Neural cell (in vitro differentiated cells): ENCODE measurements at regions not wholly inside any gene's neighbourhood (a gene's known extent, or its start where the extent isn't known, plus 50 kb on each side); places are given as distances from the start of the nearest gene placed in this dataset.

Source experiments
- H2AFZ ChIP-seq: fragments of 200-600, 300-800 bp; sonication (generic), shearing (Covaris generic); 2 replicates; pipeline ENCODE4 v1.6.0; 2014; ENCODE audit warnings: low read depth, mild to moderate bottlenecking, antibody characterized with exemption, low read length, moderate library complexity
- H3F3A ChIP-seq: fragments of 200-600 bp; shearing (Covaris generic); 2 replicates; pipeline ENCODE4 v1.6.1; 2016; ENCODE audit warnings: mild to moderate bottlenecking, moderate library complexity, mixed read lengths, antibody characterized with exemption, low read length; ENCODE audit not compliant: insufficient read depth, poor library complexity, severe bottlenecking
- H3K27ac ChIP-seq: fragments of 200-600, 300-800 bp; sonication (generic), shearing (Covaris generic); 2 replicates; pipeline ENCODE4 v1.5.1; 2014; ENCODE audit warnings: mild to moderate bottlenecking, low read length, moderate library complexity
- H3K27me3 ChIP-seq: fragments of 300-800, 200-600 bp; sonication (generic), shearing (Covaris generic); 2 replicates; pipeline ENCODE4 v1.6.0; 2014; ENCODE audit warnings: mild to moderate bottlenecking, low read depth, low read length, moderate library complexity; ENCODE audit not compliant: insufficient read depth
- H3K36me3 ChIP-seq: fragments of 300-800, 200-600 bp; sonication (generic), shearing (Covaris generic); 2 replicates; pipeline ENCODE4 v1.5.1; 2014; ENCODE audit warnings: mild to moderate bottlenecking, antibody characterized with exemption, low read length, moderate library complexity; ENCODE audit not compliant: insufficient read depth
- H3K4me2 ChIP-seq: fragments of 300-800, 200-600 bp; sonication (generic), shearing (Covaris generic); 2 replicates; pipeline ENCODE4 v1.6.0; 2014; ENCODE audit warnings: mild to moderate bottlenecking, low read length
- H3K4me3 ChIP-seq: fragments of 300-800, 200-600 bp; sonication (generic), shearing (Covaris generic); 2 replicates; pipeline ENCODE4 v1.5.1; 2014; ENCODE audit warnings: mild to moderate bottlenecking, low read length, moderate library complexity
- H3K79me2 ChIP-seq: fragments of 200-600 bp; shearing (Covaris generic); replicated peaks from 2 replicates; pipeline ENCODE4 v1.6.0; 2014; ENCODE audit warnings: mild to moderate bottlenecking, low read length, moderate library complexity; ENCODE audit not compliant: insufficient read depth
- H3K9ac ChIP-seq: fragments of 300-800, 200-600 bp; sonication (generic), shearing (Covaris generic); 2 replicates; pipeline ENCODE4 v1.6.1; 2016; ENCODE audit warnings: mild to moderate bottlenecking, low read length, mixed read lengths
- H3K9me2 ChIP-seq: fragments of 200-600 bp; shearing (Covaris generic); 2 replicates; pipeline ENCODE4 v1.6.1; 2016; ENCODE audit warnings: mild to moderate bottlenecking, low read length, mixed read lengths; ENCODE audit not compliant: insufficient read depth
- H3K9me3 ChIP-seq: fragments of 200-600, 300-800 bp; sonication (generic), shearing (Covaris generic); 2 replicates; pipeline ENCODE4 v1.6.1; 2016; ENCODE audit warnings: mild to moderate bottlenecking, mixed run types, low read length, moderate library complexity, mixed read lengths
- H4K20me1 ChIP-seq: fragments of 200-600 bp; shearing (Covaris generic); 2 replicates; pipeline ENCODE4 v1.6.1; 2016; ENCODE audit warnings: mild to moderate bottlenecking, mixed run types; ENCODE audit not compliant: insufficient read depth
- EP300 ChIP-seq: fragments of 450-650 bp; conservative IDR thresholded peaks from 2 replicates; pipeline ENCODE4 v1.6.1; 2014; ENCODE audit warnings: antibody characterized with exemption, mild to moderate bottlenecking, moderate library complexity; ENCODE audit not compliant: poor library complexity, severe bottlenecking
- EZH2 ChIP-seq: fragments of 200-600, 300-800 bp; shearing (Covaris generic), sonication (generic); IDR thresholded peaks from 2 replicates; pipeline ENCODE4 v1.6.1; 2014; ENCODE audit warnings: antibody characterized with exemption, low read length, borderline replicate concordance, mild to moderate bottlenecking; ENCODE audit not compliant: insufficient read depth, poor library complexity, severe bottlenecking
- MXI1 ChIP-seq: fragments of 450-650 bp; conservative IDR thresholded peaks from 2 replicates; pipeline ENCODE4 v1.6.1; 2014; ENCODE audit warnings: antibody characterized with exemption, mild to moderate bottlenecking; ENCODE audit not compliant: poor library complexity, severe bottlenecking
- POLR2AphosphoS5 ChIP-seq: IDR thresholded peaks from 2 replicates; pipeline ENCODE4 v1.6.1; 2012
- RAD21 ChIP-seq: fragments of 450-650 bp; conservative IDR thresholded peaks from 2 replicates; pipeline ENCODE4 v1.6.1; 2014; ENCODE audit warnings: antibody characterized with exemption, mild to moderate bottlenecking, moderate library complexity
- SMC3 ChIP-seq: fragments of 450-650 bp; conservative IDR thresholded peaks from 2 replicates; pipeline ENCODE4 v1.6.1; 2014; ENCODE audit warnings: antibody characterized with exemption, mild to moderate bottlenecking, moderate library complexity; ENCODE audit not compliant: poor library complexity
- TAF1 ChIP-seq: IDR thresholded peaks from 2 replicates; pipeline ENCODE4 v1.6.1; 2012; ENCODE audit warnings: low read depth
- TF ChIP-seq, protein P1 (sequence below): fragments of 450-650 bp; IDR thresholded peaks from 2 replicates; pipeline ENCODE4 v1.5.1; 2014; ENCODE audit warnings: antibody characterized with exemption, mild to moderate bottlenecking, moderate library complexity; ENCODE audit not compliant: poor library complexity, severe bottlenecking
- TF ChIP-seq, protein P2 (sequence below): IDR thresholded peaks from 2 replicates; pipeline ENCODE4 v1.6.1; 2012; ENCODE audit warnings: borderline replicate concordance

DNA sequence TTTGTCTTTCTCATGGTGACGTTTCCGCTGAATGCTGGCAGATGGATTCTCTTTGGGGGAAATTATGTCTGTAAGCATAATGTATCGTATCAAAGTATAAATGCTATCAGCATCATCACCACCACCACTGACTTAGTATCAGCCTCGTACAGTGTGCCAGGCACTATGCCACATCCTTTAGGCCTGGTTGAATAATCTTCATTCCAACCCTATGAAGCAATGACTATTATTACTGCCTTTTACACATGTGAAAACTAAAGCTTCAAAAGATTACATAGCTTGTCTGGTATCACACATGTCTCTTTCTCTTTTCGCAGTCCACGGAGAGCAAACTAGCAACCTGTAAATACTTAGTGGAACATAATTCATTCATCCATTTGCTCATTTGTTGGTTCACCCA lies 166.7 kb upstream of the PRICKLE2 start:
- Histone ChIP-seq H4K20me1 (no peaks in the 10 kb centered on the region), H3K36me3 (no peaks in the 10 kb centered on the region), H2AFZ (no peak overlapping the region), H3K4me3 (no peak overlapping the region), H3F3A (no peaks in the 10 kb centered on the region), H3K4me2 (no peak overlapping the region), H3K9me2 (no peaks in the 10 kb centered on the region), H3K9ac (no peak overlapping the region), H3K27me3 (no peaks in the 10 kb centered on the region), H3K9me3 (no peaks in the 10 kb centered on the region), H3K79me2 (no peaks in the 10 kb centered on the region), H3K27ac (no peak overlapping the region)
- TF ChIP-seq TAF1 (no peak), MXI1 (no peak), EP300 (no peak), POLR2AphosphoS5 (no peak), RAD21 (no peak), EZH2 (no peak), SMC3 (no peak)
- TF ChIP-seq, protein P1, sequence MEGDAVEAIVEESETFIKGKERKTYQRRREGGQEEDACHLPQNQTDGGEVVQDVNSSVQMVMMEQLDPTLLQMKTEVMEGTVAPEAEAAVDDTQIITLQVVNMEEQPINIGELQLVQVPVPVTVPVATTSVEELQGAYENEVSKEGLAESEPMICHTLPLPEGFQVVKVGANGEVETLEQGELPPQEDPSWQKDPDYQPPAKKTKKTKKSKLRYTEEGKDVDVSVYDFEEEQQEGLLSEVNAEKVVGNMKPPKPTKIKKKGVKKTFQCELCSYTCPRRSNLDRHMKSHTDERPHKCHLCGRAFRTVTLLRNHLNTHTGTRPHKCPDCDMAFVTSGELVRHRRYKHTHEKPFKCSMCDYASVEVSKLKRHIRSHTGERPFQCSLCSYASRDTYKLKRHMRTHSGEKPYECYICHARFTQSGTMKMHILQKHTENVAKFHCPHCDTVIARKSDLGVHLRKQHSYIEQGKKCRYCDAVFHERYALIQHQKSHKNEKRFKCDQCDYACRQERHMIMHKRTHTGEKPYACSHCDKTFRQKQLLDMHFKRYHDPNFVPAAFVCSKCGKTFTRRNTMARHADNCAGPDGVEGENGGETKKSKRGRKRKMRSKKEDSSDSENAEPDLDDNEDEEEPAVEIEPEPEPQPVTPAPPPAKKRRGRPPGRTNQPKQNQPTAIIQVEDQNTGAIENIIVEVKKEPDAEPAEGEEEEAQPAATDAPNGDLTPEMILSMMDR: no peak
- TF ChIP-seq, protein P2, sequence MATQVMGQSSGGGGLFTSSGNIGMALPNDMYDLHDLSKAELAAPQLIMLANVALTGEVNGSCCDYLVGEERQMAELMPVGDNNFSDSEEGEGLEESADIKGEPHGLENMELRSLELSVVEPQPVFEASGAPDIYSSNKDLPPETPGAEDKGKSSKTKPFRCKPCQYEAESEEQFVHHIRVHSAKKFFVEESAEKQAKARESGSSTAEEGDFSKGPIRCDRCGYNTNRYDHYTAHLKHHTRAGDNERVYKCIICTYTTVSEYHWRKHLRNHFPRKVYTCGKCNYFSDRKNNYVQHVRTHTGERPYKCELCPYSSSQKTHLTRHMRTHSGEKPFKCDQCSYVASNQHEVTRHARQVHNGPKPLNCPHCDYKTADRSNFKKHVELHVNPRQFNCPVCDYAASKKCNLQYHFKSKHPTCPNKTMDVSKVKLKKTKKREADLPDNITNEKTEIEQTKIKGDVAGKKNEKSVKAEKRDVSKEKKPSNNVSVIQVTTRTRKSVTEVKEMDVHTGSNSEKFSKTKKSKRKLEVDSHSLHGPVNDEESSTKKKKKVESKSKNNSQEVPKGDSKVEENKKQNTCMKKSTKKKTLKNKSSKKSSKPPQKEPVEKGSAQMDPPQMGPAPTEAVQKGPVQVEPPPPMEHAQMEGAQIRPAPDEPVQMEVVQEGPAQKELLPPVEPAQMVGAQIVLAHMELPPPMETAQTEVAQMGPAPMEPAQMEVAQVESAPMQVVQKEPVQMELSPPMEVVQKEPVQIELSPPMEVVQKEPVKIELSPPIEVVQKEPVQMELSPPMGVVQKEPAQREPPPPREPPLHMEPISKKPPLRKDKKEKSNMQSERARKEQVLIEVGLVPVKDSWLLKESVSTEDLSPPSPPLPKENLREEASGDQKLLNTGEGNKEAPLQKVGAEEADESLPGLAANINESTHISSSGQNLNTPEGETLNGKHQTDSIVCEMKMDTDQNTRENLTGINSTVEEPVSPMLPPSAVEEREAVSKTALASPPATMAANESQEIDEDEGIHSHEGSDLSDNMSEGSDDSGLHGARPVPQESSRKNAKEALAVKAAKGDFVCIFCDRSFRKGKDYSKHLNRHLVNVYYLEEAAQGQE: no peak

DNA sequence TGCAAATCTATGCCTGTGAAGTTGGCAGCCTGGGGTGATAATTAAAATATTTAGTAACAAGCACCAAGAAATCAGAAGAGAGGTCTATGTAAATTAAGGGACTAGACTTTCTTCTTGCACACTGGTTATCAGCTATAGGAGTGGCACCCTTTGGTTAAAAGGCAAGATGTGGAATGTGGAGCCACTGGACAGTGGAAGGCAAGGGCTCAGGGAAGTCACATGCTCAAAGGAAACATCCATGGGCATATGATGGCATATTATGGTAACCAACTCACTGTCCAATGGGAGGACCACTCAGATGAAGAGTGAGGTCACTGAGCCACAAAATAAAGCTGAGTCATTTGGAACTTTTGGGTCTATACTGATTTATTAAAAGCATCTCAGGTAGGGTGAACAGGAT lies 165.6 kb upstream of the PRICKLE2 start:
- H3K27ac ChIP-seq: no peak overlapping the region
- no peaks in the 10 kb centered on the region for H3K36me3 ChIP-seq
- no peak overlapping the region for H2AFZ ChIP-seq
- no peaks in the 10 kb centered on the region for H3F3A ChIP-seq
- no peaks in the 10 kb centered on the region for H3K27me3 ChIP-seq
- H3K4me3 ChIP-seq: no peak overlapping the region
- no peak overlapping the region for H3K9ac ChIP-seq
- TF ChIP-seq SMC3 (no peak), EZH2 (no peak), RAD21 (no peak), MXI1 (no peak)
- H3K9me3 ChIP-seq: no peaks in the 10 kb centered on the region
- H3K9me2 ChIP-seq: no peaks in the 10 kb centered on the region
- no peaks in the 10 kb centered on the region for H4K20me1 ChIP-seq
- no peaks in the 10 kb centered on the region for H3K79me2 ChIP-seq
- H3K4me2 ChIP-seq: no peak overlapping the region

DNA sequence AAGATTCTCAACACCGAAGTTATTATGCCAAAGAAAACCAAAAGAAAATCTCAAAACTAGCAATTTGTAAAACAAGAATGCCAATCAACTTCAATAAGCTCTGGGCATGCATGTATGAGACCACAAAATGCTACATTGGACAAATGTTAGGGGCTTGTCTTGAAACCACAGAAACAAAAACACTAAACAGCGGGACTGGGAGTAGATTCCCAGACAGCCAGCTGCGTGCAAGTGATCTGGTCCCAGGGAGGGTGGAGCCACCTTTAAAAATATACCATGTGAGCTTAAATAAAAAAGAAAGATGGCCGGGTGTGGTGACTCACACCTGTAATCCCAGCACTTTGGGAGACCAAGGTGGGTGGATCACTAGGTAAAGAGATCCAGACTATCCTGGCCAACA lies 163.6 kb upstream of the PRICKLE2 start:
- no peaks in the 10 kb centered on the region for H3K9me2 ChIP-seq
- no peaks in the 10 kb centered on the region for H3F3A ChIP-seq
- no peaks in the 10 kb centered on the region for H3K79me2 ChIP-seq
- no peak overlapping the region for H3K4me3 ChIP-seq
- no peak overlapping the region for H2AFZ ChIP-seq
- no peak overlapping the region for H3K9ac ChIP-seq
- H4K20me1 ChIP-seq: no peaks in the 10 kb centered on the region
- H3K36me3 ChIP-seq: no peaks in the 10 kb centered on the region
- no peaks in the 10 kb centered on the region for H3K9me3 ChIP-seq
- TF ChIP-seq, protein P2: no peak
- TF ChIP-seq EZH2 (no peak), MXI1 (no peak), RAD21 (no peak), EP300 (no peak), POLR2AphosphoS5 (no peak), SMC3 (no peak), TAF1 (no peak)
- TF ChIP-seq, protein P1: no peak
- no peaks in the 10 kb centered on the region for H3K27me3 ChIP-seq
- no peak overlapping the region for H3K27ac ChIP-seq
- H3K4me2 ChIP-seq: no peak overlapping the region
